ENCODE measurements at regions not wholly inside any gene's neighbourhood (a gene's known extent, or its start where the extent isn't known, plus 50 kb on each side); places are given as distances from the start of the nearest gene placed in this dataset.
"Not testable (repeated sequence)": the region's sequence is repeated elsewhere in the genome, so short reads cannot be mapped to it uniquely, and the experiment has no call there.

DNA sequence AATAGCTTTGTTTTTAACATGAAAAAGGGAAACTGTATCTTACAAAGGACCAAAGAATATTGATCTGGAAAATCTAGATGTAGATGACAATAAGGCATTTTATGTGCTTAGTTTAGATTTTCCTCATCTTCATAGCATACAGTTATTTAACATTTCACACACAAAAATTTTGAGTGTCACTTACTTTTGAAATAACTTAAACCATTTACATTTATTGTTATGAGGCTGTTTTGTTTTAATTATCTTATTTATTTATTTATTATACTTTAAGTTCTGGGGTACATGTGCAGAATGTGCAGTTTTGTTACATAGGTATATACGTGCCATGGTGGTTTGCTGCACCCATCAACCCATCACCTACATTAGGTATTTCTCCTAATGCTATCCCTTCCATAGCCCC lies 1042.9 kb upstream of the NOVA1 start:
- not testable (repeated sequence) for DNase-seq

DNA sequence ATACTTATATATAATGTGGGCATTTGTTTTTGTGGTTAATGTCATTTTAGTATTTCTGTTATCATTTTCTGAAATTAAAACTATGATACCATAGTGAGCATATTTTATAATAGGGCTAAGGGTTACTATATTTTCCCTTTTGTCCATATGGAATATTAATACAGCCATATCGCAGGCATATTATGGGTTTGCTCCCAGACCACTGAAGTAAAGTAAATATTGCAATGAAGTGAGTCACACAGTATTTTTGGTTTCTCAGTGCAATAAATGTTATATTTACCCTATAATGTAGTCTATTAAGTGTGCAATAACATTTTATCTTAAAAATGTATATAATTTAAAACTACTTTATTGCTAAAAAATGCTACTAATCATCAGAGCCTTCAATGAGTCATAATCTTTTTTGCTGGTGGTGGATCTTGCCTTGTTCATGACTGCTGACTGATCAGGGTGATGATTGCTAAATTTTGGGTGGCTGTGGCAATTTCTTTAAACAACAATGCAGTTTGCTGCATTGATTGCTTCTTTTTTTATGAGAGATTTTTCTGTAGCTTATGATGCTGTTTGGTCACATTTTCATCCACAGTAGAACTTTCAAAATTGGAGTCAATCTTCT lies 1044.5 kb upstream of the NOVA1 start:
- no peak for DNase-seq

DNA sequence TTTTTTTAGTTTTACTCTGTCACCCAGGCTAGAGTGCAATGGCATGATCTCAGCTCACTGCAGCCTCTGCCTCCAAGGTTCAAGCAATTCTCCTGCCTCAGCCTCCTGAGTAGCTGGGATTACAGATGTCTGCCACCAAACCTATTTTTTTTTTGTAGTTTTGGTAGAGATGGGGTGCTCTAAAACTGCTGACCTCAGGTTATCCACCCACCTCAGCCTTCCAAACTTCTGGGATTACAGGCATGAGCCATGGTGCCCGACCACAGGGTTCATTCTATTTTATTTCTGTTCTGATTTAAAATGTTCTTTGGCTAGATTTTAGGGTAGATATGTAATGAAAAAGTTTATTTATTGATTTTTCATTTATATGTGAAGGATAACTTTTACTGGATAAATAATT lies 1062.8 kb upstream of the NOVA1 start:
- no peak for DNase-seq

DNA sequence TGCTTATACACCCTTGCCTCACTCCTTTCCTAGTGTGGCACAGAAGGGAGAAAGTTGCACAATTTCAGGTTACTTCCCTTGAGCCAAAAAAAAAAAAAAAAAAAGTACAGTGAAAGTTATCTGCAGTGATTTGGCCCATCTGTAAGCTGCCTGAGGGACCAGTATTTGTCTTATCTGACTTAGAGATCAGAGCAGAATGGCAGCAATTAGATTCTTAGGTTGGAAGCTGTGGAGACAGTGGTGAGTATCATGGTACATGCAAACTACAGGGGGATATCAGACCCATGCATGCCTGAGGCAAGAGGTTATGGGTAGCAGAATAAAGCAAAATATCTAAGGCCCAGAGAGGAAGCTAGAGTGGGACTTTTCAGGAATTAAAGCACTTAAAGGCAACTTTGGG lies 1070.7 kb upstream of the NOVA1 start:
- DNase-seq = no peak

DNA sequence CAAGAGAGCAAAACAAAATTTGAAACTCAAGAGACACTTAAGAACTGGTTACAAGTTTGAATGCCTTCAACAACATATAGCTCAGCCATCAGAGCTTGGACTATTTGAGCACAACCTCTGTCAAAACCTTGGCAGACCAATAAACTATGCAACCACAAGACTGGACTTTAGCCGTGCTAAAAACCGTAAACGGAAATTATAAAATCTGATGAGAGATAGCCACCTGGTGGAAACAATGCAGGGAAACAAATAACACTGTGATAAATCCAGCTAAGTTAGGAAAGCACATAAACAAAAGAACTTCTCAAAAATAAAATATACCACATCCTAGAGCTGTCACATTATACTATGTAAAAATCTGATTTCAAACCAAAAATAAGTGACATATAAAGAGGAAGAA lies 1074.2 kb upstream of the NOVA1 start:
- DNase-seq = no peak

DNA sequence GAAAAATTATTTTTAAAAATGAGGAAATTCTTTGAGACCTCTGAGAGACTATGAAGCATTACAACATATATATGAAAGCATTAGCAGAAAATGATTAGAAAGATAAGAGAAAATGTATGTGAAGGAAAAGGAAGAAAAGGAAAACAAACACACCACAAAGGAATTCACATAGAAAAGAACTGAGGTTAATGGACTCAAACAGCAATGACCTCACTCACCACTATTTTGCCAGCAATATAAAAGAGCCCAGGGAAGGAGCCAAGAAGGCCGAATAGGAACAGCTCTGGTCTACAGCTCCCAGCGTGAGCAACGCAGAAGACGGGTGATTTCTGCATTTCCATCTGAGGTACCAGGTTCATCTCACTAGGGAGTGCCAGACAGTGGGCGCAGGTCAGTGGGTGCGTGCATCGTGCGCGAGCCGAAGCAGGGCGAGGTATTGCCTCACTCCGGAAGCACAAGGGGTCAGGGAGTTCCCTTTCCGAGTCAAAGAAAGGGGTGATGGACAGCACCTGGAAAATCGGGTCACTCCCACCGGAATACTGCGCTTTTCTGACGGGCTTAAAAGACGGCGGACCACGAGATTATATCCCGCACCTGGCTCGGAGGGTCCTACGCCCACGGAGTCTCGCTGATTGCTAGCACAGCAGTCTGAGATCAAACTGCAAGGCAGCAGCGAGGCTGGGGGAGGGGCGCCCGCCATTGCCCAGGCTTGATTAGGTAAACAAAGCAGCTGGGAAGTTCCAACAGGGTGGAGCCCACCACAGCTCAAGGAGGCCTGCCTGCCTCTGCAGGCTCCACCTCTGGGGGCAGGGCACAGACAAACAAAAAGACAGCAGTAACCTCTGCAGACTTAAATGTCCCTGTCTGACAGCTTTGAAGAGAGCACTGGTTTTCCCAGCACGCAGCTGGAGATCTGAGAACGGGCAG lies 1075.2 kb upstream of the NOVA1 start:
- DNase-seq = not testable (repeated sequence)

DNA sequence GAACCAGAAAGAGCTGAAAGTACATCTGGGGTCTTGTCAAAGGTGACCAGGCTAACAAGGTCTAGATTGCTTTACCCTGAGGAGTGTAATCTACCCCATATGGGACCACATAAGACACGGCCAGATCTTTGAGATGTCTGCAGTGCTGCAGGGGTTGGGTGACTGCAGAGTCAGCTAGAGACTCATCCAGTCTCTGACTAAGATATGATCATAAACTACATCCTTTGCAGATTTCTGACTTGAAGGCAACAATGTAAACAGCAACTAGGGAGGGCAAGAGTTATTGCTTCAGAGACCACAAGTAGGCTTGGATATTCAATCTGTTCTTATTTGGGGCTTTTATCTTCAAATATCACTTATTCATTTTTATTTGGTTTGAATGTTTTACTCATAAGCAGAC lies 1080.5 kb upstream of the FOXG1 start:
- DNase-seq = no peak

DNA sequence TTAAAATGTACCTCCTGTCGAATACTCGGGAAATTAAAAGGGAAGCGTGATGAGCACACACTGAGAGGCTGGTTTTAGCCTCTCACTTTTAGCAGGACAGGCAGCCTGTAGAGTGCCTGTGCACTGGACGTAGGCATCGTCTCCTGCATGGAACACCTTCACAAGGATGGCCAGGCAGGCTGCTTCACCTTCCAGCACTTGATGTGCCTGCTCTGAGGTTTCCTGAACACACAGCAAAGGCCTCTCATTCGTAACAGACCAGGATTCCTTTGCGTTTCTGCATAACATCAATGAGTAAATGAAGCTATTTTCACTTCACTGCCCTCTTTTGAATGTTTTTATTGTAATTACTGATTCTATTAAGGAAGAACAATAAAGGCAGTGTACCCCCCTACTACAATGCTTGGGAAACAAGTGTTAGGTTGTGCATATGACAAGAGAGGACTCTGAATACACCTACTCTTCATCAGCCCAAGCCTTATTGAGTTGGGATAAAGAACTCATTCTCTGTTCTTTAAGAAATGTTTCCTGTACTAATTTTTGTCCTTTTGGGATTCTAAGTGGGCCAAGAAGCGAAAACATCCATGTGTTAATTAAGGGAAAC lies 1077.6 kb upstream of the FOXG1 start:
- DNase-seq = no peak

DNA sequence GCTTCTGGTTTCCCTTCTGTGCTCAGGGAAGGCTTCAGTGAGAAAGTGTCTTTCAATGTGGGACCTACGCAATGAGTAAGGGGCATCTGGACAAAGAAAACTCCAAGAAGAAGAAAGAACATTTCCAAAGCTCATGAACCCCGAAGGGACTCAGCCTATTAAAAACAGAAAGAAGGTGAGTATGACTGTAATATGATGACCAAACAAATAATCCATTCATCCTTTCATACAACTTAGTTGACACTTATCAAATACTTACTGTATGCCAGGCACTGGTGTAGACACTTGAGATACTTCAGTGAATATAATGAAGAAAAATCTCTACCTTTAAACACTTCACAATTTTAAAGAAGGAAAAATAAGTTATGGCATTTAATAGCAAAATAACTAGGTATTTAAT lies 1054.2 kb upstream of the FOXG1 start:
- DNase-seq = no peak

DNA sequence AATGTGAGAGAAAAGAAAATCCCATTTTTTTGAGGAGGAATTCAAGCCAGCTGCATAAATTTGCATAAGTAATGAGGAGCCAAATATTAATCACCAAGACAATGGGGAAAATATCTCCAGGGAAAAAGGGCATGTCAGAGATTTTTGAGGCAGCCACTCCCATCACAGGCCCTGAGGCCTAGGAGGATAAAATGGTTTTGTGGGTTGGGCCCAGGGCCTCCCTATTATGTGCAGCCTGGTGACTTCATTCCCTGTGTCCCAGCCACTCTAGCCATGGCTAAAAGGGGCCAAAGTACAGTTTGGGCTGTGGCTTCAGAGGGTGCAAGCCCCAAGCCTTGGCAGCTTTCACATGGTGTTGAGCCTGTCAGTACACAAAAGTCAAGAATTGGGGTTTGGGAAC lies 1051.0 kb upstream of the FOXG1 start:
- DNase-seq = no peak

DNA sequence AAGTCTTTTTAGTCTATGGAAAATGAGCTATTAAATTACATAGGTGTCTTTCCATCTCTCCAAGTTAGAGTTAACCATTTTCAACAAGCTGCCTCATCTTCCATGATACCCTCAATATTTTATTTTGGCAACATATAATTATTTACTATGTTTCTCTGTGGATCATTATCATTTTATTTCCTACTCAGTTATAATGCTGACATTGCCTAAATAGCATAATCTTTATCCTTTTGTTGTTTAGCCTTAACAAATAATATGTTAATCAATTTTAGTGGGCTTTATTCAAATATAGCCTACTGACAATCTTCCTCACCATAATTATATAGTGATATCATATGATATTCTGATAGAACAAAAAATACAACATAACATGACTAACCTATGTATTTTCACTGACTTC lies 1044.8 kb upstream of the FOXG1 start:
- no peak for DNase-seq

DNA sequence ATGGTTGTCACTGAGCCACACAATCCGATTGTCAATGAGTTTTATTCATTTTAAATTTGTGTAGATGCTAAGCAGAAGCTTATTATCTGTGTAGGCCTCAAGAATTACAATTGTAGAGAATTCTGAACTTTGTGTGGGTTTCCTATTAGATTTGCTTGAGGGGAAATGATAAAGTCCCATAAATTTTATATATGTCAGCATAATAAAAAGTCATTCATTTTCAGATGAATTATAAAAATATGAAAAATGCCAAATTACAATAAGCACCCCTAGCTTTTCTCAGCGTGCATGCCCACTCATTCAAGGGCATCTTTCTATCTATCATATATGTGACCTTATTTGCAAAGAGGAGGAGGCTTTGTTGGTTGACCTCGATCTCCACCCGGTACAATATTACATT lies 1041.1 kb upstream of the FOXG1 start:
- DNase-seq = no peak

DNA sequence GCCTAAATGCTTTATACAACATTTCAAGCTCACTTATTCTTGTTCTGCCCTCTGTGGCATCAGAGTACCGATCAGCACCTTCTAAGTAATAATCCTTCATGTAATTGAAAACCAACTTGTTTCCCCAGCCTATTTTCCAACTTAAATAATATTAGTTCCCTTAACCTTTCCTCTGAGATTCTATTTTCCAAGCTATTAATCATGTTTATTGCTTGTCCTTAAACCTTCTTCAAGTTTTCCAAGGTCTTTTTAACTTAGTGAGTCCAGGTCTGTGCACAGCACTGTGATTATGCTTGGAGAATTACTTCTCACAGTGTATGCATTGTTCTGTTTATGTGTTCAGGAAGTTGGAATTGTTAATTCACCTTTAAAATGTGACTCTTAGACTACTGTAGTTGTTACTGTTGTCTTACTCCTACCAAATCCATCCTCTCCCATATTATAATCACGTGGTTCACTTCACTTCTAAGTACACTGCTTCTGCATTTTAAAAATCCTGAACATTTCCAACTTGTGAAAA lies 1039.3 kb upstream of the FOXG1 start:
- DNase-seq = no peak

DNA sequence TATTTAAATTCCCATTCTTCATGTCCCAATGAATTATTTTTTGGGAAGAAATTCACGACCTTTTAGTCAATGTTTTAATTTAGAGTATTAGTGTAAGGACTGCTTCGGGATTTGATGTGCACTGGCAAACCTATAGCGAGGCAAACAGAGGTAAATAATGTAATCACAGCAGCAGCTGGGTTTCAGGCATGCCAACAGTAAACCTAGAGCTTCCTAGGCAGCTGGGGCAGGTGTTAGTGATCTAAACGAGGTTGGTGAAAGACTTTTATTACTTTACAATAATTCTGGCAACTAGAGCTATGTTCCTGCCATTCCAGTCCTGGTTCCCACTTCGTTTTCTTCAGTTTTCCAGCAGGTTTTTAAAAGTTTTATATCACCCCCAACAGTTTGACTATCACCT lies 1036.4 kb upstream of the FOXG1 start:
- DNase-seq = no peak

DNA sequence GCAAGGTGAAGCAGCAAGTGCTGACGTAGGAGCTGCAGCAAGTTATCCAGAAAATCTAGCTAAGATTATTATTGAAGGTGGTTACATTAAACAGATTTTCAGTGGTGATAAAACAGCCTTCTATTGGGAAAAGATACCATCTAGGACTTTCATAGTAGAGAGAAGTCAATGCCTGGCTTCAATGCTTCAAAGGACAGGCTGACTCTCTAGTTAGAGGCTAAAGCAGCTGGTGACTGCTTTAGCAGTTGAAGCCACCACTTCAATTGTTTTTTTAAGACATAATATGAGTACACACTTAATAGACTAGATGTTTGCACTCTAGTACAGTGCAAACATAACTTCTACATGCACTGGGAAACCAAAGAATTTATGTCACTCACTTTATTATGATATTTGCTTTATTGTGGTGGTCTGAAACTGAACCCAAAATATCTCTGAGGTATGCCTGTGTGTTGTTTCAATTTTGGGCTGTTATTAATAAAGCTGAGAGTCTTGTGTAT lies 1026.9 kb upstream of the FOXG1 start:
- DNase-seq = no peak

DNA sequence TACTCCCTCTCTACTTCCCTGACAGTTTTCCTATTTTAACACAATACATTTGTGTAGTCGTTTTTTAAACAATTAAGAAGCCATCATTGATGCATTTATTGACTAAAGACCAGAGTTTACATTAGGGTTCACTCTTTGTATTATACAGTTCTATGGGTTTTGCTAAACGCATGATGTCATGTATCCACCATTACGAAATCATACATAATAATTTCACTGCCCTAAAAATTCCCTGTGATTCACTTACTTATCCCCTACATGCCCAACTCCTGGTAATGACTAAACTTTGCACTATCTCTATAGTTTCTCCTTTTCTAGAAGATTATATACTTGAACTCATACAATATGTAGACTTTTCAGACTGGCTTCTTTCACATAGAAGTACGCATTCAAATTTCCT lies 1016.5 kb upstream of the FOXG1 start:
- DNase-seq = no peak

DNA sequence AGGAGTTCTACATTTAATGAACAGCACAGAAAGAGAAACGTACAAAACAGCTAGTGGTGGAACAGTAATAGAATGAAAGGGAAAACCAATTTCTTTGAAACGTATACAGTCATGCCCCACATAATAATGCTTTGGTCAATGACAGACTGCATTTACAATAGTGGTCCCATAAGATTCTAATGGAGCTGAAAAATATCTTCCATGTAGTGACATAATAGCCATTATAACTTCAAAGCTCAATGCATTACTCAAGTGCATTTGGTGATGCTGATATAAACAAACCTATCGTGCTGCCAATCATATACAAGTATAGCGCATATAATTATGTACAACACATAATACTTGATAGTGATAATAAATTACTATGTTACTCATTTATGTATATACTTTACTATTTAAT lies 1008.9 kb upstream of the FOXG1 start:
- DNase-seq = not testable (repeated sequence)

DNA sequence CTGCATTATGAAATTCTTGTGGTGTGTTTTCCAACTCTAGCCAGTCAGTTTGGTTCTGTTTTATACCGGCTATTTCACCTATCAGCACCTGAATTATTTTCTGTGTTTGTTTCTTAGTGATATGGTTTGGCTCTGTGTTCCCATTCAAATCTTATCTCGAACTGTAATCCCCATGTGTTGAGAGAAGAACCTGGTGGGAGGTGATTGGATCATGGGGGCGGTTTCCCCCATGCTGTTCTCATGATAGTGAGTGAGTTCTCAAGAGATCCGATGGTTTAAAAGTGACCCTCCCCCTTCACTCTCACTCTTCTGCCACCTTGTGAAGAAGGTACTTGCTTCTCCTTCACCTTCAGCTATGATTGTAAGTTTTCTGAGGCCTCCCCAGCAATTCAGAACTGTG lies 1006.2 kb upstream of the FOXG1 start:
- not testable (repeated sequence) for DNase-seq

DNA sequence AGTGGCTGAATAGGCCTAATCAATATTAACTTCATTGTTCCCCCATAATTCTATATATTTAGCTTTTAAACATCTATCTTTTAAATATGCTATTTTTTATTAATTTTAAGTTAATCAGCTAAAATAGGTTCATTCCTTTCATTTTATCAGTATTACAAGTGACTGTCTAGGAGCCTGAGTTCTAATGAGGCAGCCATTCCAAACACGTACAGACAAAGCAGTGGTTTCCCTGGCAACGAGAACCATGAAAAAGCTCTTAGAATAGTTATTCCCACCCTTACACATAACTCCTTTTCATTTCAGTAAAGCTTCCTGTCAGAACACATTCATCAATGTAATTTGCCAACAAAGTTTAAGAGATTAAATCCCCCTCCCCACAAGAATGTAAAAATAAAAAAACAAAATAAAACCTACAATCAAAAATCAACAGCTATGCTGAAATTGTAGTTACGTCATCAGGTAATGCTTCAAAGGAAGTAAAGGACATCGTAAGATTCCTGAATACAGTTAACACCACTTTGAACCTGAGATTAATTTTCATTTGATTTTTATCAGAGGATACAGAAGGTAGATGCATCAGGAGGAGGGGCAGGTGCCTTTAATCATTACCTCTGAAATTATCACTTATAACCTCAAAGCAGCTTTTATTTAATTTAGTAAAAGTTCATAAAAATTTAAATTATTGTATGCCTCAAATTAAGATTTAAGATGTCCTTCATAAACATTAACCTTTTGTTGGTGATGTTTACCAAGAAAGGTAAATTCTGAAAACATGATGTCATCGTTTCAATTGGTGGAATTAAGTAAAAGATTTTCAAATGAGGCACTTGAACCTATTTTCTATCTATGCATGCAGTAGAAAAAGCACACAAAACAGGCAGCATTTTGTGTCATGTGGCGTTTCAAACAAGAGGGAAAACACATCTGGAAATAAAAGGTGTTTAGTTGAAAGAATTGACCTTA lies 967.2 kb upstream of the FOXG1 start:
- DNase-seq = not testable (repeated sequence)

DNA sequence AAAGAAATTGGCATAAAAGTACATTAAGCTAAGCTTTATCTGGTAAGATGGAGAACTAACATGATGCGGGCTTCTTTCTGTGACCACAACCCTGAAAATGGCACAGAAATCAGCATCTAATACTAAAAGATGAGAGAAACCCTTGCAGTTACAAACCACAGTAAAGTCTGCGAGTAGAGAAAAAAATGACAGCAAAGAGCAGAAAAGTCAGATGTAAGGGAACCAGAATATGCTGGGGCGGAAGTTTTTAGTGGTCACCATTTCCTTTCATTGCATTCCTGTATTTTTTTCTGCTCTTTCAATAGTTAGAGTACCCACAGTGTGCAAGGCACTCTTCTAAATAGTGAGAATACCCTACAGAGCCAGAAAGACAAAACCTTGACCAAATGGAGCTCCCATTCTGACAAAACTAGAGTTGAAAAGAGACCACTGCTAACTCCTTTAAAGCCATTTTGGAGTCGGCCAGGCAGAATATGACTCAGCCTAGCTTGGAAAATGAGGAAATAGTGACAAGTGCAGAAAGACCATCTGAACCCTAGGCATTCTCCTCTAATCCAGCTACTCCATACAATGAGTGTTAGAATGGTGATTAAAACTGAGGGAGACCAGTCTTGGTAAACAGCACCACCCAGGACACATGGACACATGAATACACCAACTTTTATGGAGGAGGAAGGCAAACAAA lies 948.7 kb upstream of the FOXG1 start:
- DNase-seq = not testable (repeated sequence)

DNA sequence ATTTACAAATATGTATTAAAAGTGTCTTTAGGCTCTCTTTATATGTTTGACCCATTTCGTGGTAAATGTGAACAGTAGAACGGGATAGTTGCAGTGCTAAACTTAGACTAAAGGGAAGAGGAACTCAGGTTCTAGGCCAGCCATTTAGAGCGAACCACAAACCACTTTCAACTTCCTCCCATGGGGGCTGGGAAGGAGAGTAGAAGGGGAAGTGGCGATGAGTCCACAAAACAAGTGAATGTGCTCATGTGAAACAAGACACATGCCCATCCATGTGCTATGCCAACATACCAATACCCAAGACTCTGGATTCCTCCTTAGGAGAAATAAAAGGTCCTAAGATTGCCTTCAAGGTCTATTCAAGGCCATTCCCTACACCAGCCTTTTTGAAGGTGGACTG lies 940.4 kb upstream of the FOXG1 start:
- DNase-seq = peak; percentile 4

DNA sequence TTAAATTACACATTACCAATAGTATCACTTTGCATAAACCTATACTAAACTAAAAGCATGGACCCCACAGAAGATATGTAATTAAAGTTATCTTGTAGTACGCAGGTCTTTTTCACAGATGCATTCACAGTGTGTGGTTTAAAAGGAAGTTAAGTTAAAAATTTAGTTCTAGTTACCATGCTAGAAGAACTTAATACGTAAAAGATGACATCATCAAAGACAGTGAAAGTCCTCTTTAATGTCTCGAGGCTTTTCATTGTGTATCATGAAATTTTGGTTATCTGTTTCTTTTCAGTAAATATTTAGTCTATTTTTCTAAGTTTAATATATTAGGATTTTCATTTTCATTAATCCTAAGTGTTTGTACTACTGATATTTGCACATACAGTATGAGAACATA lies 934.6 kb upstream of the FOXG1 start:
- DNase-seq = not testable (repeated sequence)
